Stimulated activated CD4-positive, alpha-beta T cell treated with anti-CD3 and anti-CD28 coated beads, Interleukin-4, amount 100 ng/mL, for 4 hours (primary cell): ENCODE measurements at regions not wholly inside any gene's neighbourhood (a gene's known extent, or its start where the extent isn't known, plus 50 kb on each side); places are given as distances from the start of the nearest gene placed in this dataset.
"Not testable (repeated sequence)": the region's sequence is repeated elsewhere in the genome, so short reads cannot be mapped to it uniquely, and the experiment has no call there.

Experiments
- DNase-seq, 2 experiments: peaks; one replicate each; pipeline ENCODE4 v3.0.0-alpha.2; 2020

DNA sequence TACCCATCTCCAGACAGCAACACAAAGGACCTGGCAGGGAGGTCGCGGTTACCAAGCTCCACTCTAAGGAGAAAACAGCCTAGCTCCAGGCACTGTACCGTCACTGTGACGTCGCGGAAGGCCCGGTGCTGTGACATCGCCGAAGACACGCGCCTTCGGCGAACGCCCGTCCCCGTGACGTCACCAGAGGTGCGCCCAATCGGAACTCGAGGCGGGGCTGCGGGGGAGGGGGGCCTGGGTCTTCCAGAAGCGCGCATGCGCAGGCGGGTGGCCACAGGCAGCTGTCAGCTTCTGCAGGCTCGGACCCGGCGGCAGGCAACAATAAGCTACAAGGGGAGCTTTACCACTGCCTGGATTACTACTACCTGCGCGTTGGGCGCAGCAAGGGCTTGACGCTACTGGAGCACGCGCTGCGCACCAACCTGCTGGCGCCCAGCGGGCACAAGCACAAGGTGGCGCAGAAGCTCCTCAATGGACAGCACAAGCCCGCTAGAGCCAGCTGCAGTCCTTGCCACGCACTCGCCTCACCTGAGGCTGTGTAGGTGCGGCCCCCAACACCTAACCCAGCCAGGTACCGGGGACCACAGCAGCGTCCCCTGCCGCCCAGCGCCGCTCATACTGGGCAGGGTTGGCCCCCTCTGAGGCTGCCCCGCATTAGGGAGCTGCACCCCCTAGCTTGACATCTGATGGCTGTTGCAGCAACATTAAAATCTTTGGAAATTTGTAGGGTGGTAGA, 208.4 kb downstream of the TPST1 start:
- DNase-seq, result peak; percentile 78 to 87

DNA sequence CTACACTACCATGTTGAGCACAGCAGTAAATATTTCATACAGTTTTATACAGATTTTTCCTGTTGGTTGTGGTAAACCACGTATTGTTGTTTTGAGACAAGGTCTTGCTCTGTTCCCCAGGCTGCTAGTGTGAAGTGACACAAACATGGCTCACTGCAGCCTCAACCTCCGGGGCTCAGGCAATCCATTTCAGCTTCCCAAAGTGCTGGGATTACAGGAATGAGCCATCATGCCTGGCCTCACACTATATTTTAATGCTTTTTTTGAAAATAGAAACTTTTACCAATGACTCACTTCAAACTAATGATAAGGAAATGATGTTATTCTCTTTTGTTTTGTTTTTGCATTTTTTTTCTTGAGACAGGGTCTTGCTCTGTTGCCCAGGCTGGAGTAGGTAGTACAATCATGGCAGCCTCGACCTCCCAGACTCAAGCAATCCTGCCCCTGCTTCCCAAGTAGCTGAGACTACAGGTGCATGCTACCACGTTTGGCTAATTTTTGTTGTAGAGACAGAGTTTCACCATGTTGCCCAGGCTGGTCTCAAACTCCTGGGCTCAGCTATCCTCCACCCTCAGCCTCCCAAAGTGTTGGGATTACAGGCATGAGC, 210.6 kb downstream of the TPST1 start:
- no peak for DNase-seq

DNA sequence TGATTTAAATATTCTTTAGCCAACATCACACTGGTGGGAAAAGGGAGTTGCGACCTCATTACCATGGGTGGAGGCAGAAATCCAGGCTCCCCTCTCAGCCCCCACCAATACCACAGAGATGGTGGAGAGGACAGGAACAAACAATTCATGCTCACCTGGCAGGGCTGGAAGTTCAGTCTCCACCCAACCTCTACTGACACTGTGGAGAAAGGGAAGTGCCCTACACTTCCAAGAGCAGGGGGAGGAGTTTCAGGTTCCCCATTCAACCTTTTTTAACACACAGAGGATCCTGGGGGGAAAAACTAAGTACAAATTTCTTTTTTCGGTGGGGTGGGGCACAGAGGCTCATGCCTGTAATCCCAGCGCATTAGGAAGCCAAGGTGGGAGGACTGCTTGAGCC, 210.1 kb upstream of the KCTD7 start:
- DNase-seq, result no peak

DNA sequence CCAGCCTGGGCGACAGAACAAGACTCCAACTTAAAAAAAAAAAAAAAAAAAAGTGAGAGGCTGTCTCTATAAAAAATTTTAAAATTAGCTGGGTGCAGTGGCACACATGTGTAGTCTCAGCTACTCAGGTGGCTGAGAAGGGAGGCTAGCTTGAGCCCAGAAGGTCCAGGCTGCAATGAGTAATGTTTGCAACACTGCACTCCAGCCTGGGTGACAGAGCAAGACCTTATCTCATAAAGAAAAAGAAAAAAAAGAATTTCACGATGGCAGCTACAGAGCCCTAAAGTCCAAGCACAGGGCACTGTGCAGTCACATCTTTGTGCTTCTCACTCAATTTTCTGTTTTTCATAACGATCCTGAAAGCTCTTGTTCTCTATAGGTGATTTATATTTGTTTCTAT, 209.5 kb upstream of the KCTD7 start:
- no peak for DNase-seq

DNA sequence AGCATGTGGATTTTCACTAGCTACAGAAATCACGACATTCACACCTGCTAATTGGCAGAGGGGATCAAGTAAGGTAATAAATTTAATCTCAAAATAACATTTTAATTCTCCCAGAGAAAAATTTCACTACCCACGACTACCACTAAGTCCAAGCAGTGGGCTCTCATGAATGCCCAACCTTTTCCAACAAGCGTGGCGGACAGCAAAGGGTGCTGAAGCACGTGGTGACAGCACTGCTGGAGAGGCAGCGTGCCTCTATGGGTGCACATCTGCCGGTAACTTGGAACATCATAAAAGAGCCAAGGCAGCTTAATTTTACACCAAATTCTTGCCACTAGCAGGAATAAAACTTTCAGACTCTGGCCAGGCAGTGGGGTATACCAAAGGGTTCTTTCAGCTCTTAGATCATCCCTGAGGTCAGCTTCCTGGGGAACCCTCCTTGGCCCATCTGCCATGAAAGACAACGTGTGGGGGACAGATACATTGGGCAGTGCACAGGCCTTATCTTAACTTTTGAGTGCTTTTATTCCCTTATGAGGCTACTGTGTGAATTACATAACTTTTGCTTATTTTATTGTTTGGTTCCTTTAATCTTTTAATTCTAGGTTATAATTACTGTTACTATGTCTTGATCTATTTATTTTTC, 206.7 kb upstream of the KCTD7 start:
- DNase-seq, result no peak

DNA sequence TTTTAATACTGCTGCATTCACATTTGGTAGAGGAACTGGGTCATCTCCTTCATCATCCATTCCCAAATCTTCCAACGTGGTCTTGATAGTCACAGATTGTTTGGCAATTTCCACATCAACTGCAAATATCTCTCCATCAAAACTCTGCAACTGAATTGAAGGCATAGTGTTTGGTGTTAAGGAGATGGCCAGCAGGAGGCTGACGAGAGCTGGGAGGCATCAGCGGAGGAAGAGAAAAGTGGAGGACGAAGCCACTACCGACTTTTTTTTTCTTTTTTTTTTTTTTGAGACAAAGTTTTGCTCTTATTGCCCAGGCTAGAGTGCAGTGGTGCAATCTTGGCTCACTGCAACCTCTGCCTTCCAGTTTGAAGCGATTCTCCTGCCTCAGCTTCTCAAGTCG, 205.0 kb upstream of the KCTD7 start:
- DNase-seq, result no peak

DNA sequence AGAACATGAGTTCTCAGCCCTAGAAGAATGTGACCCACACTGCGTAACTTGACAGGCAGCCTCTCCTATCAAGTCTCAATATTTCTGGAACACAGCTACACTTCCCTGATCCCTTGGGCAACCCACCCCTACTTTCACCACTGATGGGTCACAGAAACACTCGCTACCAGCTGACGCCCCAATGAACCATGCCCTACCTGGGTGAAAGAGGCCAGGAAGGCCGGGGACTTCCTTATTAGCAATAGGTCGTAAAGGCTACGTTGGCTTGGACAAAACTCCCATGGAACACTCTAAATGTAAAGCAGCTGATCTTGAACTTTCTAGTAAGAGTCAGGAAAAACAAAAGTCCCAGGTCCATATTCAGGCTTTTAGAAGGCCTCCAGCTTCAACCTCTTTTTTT, 202.3 kb upstream of the KCTD7 start:
- DNase-seq, result no peak

DNA sequence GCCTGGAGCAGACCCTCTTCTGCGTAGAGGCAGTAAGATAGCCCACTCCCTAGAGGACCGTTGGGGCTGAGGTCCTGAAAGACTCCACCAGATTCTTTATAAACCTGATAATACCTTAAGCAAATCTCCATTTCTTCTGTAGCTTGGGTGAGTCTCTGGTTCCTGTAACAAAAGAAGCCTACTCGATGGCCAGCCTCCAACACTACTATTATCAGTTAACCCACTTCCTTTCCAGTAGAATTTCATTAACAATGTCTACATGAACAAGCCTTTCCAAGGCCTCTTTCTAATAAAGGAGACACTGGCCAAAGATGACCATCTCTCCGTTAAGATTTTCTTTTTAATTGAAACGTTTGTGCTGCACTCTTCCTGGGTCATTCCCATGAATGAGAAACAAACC, 201.7 kb upstream of the KCTD7 start:
- no peak for DNase-seq

DNA sequence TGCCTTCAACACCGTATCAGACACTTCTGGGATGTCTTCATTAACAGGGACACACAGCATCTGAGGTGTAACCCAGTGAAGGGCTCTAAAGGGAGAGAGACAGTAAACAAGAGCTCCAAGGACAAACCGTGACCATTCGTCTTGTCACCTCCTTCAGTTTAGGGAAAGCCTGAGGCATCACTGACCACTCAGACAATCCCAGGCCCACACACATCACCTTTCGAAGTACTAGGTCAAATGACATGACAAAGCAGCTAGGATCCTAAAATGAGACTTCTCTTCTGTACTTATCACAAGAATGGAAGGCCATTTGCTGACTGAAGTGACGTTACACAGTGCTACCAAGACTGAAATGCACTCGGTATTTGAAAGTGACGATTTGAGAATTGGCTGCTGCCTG, 200.7 kb upstream of the KCTD7 start:
- no peak for DNase-seq

DNA sequence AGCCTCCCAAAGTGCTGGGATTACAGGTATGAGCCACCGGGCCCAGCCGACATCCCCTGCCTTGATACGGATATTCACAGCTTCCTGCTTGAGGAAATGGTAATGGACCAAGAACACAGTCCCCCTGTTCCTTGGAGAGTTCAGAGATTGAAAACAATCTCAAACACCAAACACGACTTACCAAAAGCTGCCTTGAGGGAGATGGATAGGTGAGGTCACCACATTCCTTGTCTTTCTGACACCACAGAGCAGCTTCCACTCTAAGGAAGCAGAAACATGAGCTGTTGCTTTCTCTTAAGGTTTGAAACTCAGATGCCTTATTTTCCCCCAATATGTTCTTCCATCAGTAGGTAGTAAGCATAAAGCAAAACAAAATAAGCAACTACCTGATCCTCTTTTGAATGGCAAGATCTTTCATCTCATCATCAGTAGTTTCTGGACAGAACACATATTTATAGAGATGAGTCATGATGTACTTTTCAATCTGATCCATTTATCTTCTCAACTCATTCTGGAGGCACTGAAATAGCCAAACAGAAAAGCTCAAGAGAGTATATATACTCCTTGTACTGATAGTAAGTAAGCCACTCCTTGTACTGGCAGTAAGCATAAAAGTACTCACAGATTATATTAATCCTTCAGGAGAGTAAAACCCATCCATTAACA, 199.1 kb upstream of the KCTD7 start:
- no peak for DNase-seq

DNA sequence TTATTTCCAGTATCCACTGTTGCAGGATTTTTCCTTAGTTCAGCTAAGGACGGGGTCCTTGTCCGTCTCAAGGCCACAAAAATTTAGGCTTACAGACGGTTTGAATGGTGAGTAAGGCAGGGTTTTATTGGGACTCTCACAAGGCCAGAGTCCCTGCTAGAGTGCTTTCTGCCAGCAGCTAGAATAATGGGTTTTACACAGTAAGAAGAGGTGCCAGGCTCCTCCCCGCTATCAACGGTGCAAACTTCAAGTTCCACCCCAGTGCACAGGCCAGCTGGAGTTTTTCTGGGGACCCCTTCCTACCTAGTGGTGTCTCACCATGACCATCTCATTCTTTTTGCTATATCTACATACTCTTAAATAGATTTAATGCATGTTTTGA, 198.5 kb upstream of the KCTD7 start:
- DNase-seq, result no peak

DNA sequence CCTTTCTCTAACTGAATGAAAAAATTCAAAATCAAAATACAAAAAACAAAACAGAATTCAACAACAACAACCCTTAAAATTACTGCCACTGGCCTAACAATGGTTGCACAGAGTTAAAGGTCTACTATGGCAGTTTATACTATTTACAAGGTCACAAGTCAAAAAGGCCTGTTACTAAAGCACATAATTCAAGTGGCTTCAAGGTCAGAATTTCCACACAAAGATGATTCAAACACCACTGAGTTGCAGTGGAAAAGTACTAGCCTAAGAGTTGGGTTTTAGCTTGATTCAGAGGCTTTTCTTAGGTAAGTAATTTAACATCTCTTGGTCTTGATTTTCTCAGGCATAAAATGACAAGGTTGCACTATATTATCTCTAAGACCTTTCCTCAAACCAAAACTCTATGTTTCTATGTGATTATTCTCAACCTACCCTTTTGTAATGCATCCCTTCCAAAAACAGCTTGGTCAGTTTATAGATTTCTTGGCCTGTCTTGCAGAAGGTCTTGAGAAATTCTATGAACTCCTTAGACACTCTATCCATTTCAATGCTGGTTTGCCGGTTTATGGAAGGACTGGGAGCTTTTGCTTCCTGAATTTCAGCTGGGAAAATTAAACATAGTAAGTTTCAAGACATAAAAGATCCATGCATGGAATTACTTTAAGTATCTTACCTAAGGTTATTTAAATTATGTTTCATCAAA, 189.8 kb upstream of the KCTD7 start:
- DNase-seq, result not testable (repeated sequence)

DNA sequence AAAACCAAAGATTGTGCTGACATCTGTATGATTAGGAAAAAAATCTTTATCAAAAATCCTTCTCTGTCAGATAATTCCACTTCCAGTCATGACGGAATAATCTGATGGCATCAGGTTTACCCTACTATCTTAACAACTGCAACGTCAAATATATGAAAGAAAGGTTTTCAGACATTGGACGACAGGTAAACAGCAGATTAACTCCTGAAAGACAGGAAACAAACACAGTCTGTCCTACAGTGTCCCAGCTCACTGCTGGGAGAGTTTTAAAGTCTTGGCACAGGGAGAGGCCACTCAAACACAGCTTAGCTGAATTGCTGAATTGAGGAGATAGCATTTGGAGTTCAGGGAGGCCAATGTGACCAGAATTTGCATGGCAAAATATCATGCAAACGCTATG, 186.3 kb upstream of the KCTD7 start:
- no peak for DNase-seq

DNA sequence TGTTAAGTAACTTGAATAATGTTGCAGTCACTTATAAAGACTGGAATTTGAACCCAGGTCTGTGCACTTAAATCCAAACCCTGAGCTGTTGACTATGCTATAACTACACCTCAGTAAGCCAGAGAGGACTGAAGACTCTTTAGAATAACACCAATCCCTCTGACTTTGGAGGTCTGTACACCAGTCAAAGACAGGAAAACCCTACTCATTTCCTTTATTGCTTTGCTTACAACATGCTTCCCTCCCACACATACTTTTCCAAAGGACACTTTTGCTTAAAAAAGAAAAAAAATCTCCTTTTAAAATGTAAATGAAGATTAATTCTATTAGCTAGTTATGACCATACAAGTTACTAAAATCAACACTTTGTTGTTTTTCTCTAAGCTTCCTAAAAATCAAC, 184.7 kb upstream of the KCTD7 start:
- DNase-seq, result no peak

DNA sequence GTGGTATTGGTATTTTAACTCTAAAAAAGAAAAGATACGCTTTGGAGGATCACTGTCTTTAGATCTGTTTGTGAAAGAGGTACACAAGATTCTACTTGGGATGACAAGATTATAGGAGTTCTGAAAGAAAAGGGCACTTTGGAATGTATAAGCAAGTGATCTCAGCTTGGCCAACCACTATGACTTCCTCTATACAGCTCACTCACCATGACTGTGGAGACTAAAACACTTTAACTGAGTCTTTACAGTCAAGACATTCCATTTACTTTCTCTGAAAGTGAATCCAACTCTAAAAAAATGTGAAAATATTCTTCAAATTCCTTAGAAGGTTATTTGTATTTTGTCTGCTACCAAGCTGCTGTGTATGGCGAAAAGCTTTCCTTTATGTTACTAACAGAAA, 181.7 kb upstream of the KCTD7 start:
- not testable (repeated sequence) for DNase-seq

DNA sequence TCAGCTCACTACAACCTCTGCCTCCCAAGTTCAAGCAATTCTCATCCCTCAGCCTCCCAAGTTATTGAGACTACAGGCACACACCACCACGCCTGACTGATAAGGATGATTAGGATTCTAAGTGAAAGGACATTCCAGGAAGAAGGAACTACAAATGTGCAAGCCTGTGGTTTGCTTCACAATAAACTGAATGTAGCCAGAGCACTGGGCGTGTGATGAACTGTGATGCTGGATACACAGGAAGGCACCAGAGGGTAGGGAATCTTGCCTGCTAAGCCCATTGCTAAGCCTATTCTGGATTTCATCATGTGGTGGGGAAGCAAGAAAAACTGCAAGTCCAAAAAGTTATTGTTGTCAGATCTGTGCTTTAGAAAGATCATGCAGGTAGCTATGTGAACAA, 177.9 kb upstream of the KCTD7 start:
- DNase-seq, result not testable (repeated sequence)

DNA sequence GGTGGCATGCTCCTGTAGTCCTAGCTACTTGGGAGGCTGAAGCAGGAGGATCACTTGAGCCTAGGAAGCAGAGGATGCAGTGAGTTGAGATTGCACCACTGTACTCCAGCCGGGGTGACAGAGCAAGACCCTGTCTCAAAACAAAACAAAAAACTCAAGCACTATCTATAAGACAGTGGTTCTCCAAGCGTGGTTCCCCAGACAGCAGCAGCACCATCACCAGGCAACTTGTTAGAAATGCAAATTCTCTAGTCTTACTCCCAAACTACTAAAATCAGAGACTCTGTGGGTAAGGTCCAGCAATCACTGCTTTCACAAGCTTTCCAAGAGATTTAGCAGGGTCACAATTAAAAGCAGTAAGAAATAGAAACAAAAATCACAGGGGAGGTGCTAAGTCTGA, 177.0 kb upstream of the KCTD7 start:
- DNase-seq, result not testable (repeated sequence)

DNA sequence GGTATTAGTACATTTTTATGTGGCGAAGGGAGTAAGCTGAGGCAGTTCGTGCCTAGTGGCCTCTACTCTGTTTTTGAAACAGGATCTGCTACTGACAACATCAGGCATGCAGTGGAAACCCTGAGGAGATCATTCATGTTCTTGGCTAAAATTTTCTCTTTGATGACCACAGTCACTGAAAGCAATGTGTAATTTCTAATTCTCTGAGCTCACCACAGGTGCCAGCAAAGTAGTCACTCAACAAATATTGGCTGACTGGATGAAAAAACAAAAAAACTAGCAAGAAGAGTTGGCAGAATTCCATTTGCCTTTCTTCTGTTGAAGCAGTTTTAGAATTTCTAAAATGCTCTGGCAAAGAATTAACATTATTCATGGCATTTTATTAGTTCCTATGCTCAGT, 176.5 kb upstream of the KCTD7 start:
- DNase-seq, result no peak

DNA sequence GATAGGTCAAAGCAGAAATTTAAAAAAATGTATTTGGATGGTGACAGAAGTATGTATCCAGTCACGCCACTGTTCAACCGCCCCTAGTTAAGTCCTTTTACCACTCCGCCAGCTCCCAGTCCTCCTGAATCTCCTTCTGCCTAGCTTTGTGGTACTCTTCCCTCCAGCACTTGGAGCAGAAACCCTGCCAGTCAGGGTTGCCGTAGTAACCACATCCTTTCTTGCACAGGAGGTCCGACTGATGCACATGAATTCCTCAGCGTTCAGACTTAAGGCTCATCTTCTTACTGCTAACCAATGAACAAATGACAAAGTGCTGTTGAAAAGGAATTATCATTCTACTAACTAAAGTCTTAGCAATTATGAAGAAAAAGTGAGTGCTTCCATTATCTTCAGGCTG, 175.3 kb upstream of the KCTD7 start:
- DNase-seq, result no peak

DNA sequence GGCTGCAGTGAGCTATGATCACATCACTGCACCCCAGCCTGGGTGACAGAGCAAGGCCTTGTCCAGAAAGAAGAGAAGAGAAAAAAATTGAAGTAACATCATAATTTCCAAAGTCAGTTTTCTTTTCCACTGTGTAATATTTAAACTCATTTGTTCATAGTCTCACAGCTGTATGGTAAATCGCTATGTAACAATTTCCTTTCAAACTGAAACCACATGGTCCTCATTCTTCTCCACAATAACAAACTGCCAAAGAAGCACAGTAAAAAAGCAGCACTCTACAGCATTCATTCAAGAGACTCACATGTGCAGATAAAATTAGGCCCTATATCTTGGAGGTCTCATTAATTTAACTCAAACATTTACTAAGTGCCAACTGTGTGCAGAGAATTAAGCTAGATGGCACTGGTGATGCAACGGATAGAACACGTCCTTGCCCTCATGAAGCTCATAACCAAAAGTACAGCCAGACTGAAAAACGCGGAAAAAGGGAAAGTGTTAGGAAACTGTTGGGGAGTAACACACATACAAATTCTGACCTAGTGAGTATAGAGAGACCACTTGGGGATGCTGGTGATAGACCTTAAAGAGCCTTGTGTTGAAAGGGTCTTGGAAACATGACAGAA, 174.0 kb upstream of the KCTD7 start:
- no peak for DNase-seq

DNA sequence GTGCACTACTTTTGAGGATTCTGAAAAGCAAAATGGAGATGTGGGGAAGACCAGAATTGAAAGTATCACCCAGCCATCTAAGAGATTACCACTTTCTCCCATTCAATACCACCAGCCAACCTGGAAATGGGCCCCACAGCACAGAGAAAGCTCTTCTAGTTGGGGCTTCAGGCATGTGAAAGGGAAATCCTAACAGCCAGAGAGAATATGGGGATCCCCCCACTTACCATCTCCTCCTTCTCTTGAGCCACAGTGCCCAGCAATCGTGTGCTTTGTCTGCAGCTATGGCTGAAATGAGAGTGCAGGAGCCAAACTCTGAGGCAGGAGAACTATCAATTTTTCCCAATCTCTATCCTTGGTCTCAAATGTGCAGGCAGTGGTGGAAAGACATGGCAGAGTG, 173.2 kb upstream of the KCTD7 start:
- not testable (repeated sequence) for DNase-seq

DNA sequence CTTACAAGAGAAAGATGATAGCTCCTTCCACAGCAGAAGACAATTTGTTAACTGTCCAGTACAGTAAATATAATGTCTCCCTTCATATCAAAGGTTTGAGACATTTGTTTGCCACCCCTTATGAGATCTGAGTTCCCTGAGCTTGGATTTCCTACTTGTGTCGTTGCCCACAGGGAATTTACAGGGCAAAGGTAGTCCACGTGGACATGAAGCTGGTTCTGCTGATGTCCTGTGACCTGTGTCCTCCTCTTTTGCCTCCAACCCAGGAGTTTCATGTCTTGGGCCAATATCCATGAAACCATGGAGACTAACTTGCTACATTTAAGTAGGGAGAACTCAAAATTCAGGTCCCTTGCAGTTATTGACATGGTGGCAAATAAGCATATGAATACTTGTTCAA, 172.2 kb upstream of the KCTD7 start:
- DNase-seq, result not testable (repeated sequence)

DNA sequence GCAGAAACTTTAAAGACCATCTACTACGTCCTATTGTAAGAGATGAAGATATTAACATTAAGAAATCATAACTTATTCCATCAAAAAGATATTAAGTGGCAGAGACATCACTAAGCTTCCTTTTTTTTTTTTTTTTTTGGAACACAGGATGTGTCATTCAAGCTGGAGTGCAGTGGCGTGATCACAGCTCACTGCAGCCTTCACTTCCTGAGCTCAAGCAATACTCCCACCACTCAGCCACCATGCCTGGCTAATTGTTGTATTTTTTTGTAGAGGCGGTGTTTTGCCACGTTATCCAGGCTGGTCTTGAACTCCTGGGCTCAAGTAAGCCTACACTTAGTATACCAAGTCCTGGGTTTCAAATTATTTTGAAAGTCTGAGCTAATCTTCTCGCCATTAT, 169.7 kb upstream of the KCTD7 start:
- DNase-seq, result not testable (repeated sequence)
